H1 (cell line): ENCODE measurements at regions not wholly inside any gene's neighbourhood (a gene's known extent, or its start where the extent isn't known, plus 50 kb on each side); places are given as distances from the start of the nearest gene placed in this dataset.

ENCODE experiments used
- CHD1 ChIP-seq: IDR thresholded peaks from 2 replicates; pipeline ENCODE4 v1.6.1; 2012; ENCODE audit warnings: low read depth, low read length, improper control_type of control experiment
- CHD7 ChIP-seq: fragments of 300-600 bp; sonication (generic); IDR thresholded peaks from 2 replicates; pipeline ENCODE4 v1.7.1; 2012; ENCODE audit warnings: low read length, moderate library complexity, mild to moderate bottlenecking, inconsistent platforms; ENCODE audit not compliant: insufficient replicate concordance
- CTBP2 ChIP-seq: IDR thresholded peaks from 2 replicates; pipeline ENCODE4 v1.7.0; 2011; ENCODE audit warnings: borderline replicate concordance, mild to moderate bottlenecking, moderate library complexity, mixed read lengths, low read length; ENCODE audit not compliant: insufficient read depth, insufficient read length
- CTCF ChIP-seq, 3 experiments: IDR thresholded peaks; 1 replicate in 2 of 3; 2 replicates in 1 of 3; pipeline versions ENCODE4 v1.5.1 to v1.6.1; 2011; ENCODE audit warnings: low read length in 3 of 3, mild to moderate bottlenecking in 3 of 3, inconsistent platforms in 2 of 3, low read depth in 1 of 3, moderate library complexity in 1 of 3; ENCODE audit not compliant: insufficient read depth in 1 of 3; ENCODE audit errors: control extremely low read depth in 1 of 3
- SAP30 ChIP-seq: fragments of 300-600 bp; sonication (generic); IDR thresholded peaks from 2 replicates; pipeline ENCODE4 v1.7.1; 2012; ENCODE audit warnings: low read length, moderate library complexity, mild to moderate bottlenecking, inconsistent platforms; ENCODE audit not compliant: insufficient read depth, insufficient replicate concordance
- SIN3A ChIP-seq, 2 experiments: IDR thresholded peaks in 1 of 2; conservative IDR thresholded peaks in 1 of 2; 2 replicates each; pipeline ENCODE4 v1.6.1; 2011 to 2012; ENCODE audit warnings: low read length in 2 of 2, improper control_type of control experiment in 1 of 2, low read depth in 1 of 2, mild to moderate bottlenecking in 1 of 2
- SIRT6 ChIP-seq: IDR thresholded peaks from one replicate; pipeline ENCODE4 v1.7.1; 2012; ENCODE audit warnings: low read length, inconsistent platforms
- TAF1 ChIP-seq: IDR thresholded peaks from 2 replicates; pipeline ENCODE4 v1.6.1; 2011; ENCODE audit warnings: mild to moderate bottlenecking, low read depth, low read length

GRCh38 chr11:44483919-44484610, 81.4 kb upstream of the CD82 start (continued):
- no peak for TF ChIP-seq CHD7
- no peak for TF ChIP-seq SIN3A (conservative IDR thresholded peaks at IDR 0.05 in 1 of 2, IDR thresholded peaks at IDR 0.05 in 1 of 2; ENCODE audit: low read depth in 1 of 2, low read length in 2 of 2)
- no peak for TF ChIP-seq SIRT6
- TF ChIP-seq SAP30 = no peak
- TF ChIP-seq TAF1 = no peak
- no peak for TF ChIP-seq CTBP2
- peak; percentile 54 to 56 (median 56) for TF ChIP-seq CTCF (IDR thresholded peaks at IDR 0.05; ENCODE audit: control extremely low read depth in 1 of 3, insufficient read depth in 1 of 3, low read depth in 1 of 3, low read length in 3 of 3)
- TF ChIP-seq CHD1 = no peak
